ENCODE measurements at regions not wholly inside any gene's neighbourhood (a gene's known extent, or its start where the extent isn't known, plus 50 kb on each side); places are given as distances from the start of the nearest gene placed in this dataset.

- TF ChIP-seq, protein P1, sequence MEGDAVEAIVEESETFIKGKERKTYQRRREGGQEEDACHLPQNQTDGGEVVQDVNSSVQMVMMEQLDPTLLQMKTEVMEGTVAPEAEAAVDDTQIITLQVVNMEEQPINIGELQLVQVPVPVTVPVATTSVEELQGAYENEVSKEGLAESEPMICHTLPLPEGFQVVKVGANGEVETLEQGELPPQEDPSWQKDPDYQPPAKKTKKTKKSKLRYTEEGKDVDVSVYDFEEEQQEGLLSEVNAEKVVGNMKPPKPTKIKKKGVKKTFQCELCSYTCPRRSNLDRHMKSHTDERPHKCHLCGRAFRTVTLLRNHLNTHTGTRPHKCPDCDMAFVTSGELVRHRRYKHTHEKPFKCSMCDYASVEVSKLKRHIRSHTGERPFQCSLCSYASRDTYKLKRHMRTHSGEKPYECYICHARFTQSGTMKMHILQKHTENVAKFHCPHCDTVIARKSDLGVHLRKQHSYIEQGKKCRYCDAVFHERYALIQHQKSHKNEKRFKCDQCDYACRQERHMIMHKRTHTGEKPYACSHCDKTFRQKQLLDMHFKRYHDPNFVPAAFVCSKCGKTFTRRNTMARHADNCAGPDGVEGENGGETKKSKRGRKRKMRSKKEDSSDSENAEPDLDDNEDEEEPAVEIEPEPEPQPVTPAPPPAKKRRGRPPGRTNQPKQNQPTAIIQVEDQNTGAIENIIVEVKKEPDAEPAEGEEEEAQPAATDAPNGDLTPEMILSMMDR (IDR thresholded peaks at IDR 0.05) = no peak
- peaks cover 9% of the 10 kb centered on the region for H3K4me1 Mint-ChIP-seq (ENCODE audit: unreplicated experiment)
- H3K4me3 Mint-ChIP-seq (ENCODE audit: unreplicated experiment) = no peak overlapping the region
- H3K27me3 Mint-ChIP-seq (ENCODE audit: unreplicated experiment) = peaks cover 9% of the 10 kb centered on the region
- no peak for DNase-seq (ENCODE audit: extremely low spot score, unreplicated experiment)
- peaks cover 12% of the 10 kb centered on the region for H3K9me3 Mint-ChIP-seq (ENCODE audit: unreplicated experiment)
- H3K27ac Mint-ChIP-seq (ENCODE audit: unreplicated experiment) = no peak overlapping the region
- H3K36me3 Mint-ChIP-seq (ENCODE audit: unreplicated experiment) = peaks cover 2% of the 10 kb centered on the region
Measured at GRCh38 chr10:33955676-33956075, 621.2 kb upstream of the NRP1 start.

DNA sequence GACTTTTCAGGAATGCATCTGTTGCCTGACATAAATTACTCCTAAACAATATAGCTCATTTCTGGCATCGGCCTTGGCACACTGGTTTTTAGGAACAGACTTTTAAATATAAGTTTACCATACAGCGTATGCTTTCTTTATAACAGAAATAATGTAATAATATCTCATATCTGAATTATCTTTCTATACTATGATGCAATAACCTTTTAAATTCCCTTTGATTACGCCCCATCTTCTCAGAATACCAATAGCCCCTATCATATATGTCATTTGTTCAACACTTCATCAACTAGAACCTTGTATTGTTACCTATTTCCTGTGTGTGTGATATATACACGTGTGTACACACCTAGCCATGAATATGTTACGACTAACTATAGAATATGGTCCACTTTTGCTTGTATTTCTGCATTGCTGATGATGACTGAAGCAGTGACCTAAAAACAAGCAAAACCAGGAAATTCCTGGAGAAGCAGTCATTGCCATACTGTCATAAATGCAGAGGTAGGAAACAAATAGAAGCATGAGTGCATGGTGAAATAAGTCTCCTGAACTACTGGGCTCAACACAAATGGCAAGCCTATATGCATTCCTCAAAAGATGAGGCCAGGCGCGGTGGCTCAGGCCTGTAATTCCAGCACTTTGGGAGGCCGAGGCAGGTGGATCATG is 618.4 kb upstream of the NRP1 start:
- TF ChIP-seq, protein P1 (IDR thresholded peaks at IDR 0.05) = no peak
- Mint-ChIP-seq H3K4me3 (ENCODE audit: unreplicated experiment) (no peak overlapping the region), H3K27ac (ENCODE audit: unreplicated experiment) (no peak overlapping the region), H3K27me3 (ENCODE audit: unreplicated experiment) (peaks cover 4% of the 10 kb centered on the region), H3K36me3 (ENCODE audit: unreplicated experiment) (peaks cover 2% of the 10 kb centered on the region), H3K9me3 (ENCODE audit: unreplicated experiment) (peaks cover 12% of the 10 kb centered on the region), H3K4me1 (ENCODE audit: unreplicated experiment) (peaks cover 9% of the 10 kb centered on the region)
- no peak for DNase-seq (ENCODE audit: extremely low spot score, unreplicated experiment)

DNA sequence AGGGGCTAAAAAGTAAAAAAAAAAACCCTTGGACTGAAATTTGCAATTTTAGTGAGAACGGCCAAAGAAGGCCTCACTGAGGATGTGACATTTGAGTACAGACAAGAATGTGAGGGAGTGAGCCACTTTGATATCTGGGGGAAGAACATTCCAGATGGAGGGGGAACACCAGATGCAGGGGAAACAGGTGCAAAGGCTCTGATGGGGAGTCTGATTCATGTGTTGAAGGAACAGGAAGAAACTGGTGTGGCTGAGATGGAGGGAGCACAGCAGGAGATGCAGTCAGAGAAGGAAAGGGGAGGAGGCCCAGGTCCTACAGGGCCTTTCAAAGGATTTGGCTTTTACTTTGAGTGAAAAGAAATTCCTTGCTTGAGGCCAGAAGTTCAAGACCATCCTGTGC is 615.7 kb upstream of the NRP1 start:
- TF ChIP-seq, protein P1 (IDR thresholded peaks at IDR 0.05) = no peak
- Mint-ChIP-seq H3K36me3 (ENCODE audit: unreplicated experiment) (no peaks in the 10 kb centered on the region), H3K27me3 (ENCODE audit: unreplicated experiment) (peaks cover under 1% of the 10 kb centered on the region), H3K4me1 (ENCODE audit: unreplicated experiment) (peaks cover 9% of the 10 kb centered on the region), H3K4me3 (ENCODE audit: unreplicated experiment) (no peak overlapping the region), H3K9me3 (ENCODE audit: unreplicated experiment) (no peaks in the 10 kb centered on the region), H3K27ac (ENCODE audit: unreplicated experiment) (no peak overlapping the region)
- no peak for DNase-seq (ENCODE audit: extremely low spot score, unreplicated experiment)

GRCh38 chr10:33947544-33947943 is 613.1 kb upstream of the NRP1 start:
- peaks cover 2% of the 10 kb centered on the region for H3K36me3 Mint-ChIP-seq (ENCODE audit: unreplicated experiment)
- H3K27ac Mint-ChIP-seq (ENCODE audit: unreplicated experiment) = no peak overlapping the region
- H3K4me3 Mint-ChIP-seq (ENCODE audit: unreplicated experiment) = no peak overlapping the region
- no peaks in the 10 kb centered on the region for H3K9me3 Mint-ChIP-seq (ENCODE audit: unreplicated experiment)
- no peak for DNase-seq (ENCODE audit: extremely low spot score, unreplicated experiment)
- peaks cover 11% of the 10 kb centered on the region for H3K27me3 Mint-ChIP-seq (ENCODE audit: unreplicated experiment)
- peaks cover 8% of the 10 kb centered on the region for H3K4me1 Mint-ChIP-seq (ENCODE audit: unreplicated experiment)
- TF ChIP-seq, protein P1 (IDR thresholded peaks at IDR 0.05) = no peak

- Mint-ChIP-seq H3K27ac (ENCODE audit: unreplicated experiment) (no peak overlapping the region), H3K9me3 (ENCODE audit: unreplicated experiment) (no peaks in the 10 kb centered on the region), H3K4me1 (ENCODE audit: unreplicated experiment) (no peaks in the 10 kb centered on the region), H3K36me3 (ENCODE audit: unreplicated experiment) (peaks cover 2% of the 10 kb centered on the region), H3K4me3 (ENCODE audit: unreplicated experiment) (no peak overlapping the region), H3K27me3 (ENCODE audit: unreplicated experiment) (peaks cover 12% of the 10 kb centered on the region)
- DNase-seq (ENCODE audit: extremely low spot score, unreplicated experiment) = no peak
- TF ChIP-seq, protein P1 (IDR thresholded peaks at IDR 0.05) = no peak
Measured at GRCh38 chr10:33945051-33945450, 610.6 kb upstream of the NRP1 start.

All from osteocyte (in vitro differentiated cells).